Left lung (tissue), 4 donors: ENCODE measurements at regions not wholly inside any gene's neighbourhood (a gene's known extent, or its start where the extent isn't known, plus 50 kb on each side); places are given as distances from the start of the nearest gene placed in this dataset.

ENCODE experiments used
- ATAC-seq: fragments of 200-7000 bp; cut with Tn5 transposase; one replicate; pipeline ENCODE4 v1.9.1; 2020; ENCODE audit warnings: moderate library complexity
- DNase-seq, 4 donors: peaks; one replicate each; pipeline ENCODE4 v3.0.0-alpha.2; 2013 to 2020
- H3K27ac ChIP-seq, 2 donors: fragments of 200-600 bp; sonication (generic) in 1 of 2; one replicate each; pipeline versions ENCODE4 v1.5.0 to v1.8.0; 2020 to 2021
- H3K27me3 ChIP-seq, 2 donors: fragments of 200-600 bp; sonication (generic) in 1 of 2; one replicate each; pipeline versions ENCODE4 v1.5.0 to v1.8.0; 2020 to 2021
- H3K36me3 ChIP-seq, 2 donors: fragments of 200-600 bp; sonication (generic) in 1 of 2; one replicate each; pipeline versions ENCODE4 v1.5.0 to v1.8.0; 2020 to 2021
- H3K4me1 ChIP-seq, 2 donors: fragments of 200-600 bp; one replicate each; pipeline ENCODE4 v1.8.0; 2021
- H3K4me3 ChIP-seq, 2 donors: fragments of 200-600 bp; sonication (generic) in 1 of 2; one replicate each; pipeline versions ENCODE4 v1.5.0 to v1.8.0; 2020 to 2021; ENCODE audit warnings: mild to moderate bottlenecking in 1 of 2
- H3K9me3 ChIP-seq, 2 donors: fragments of 200-600 bp; sonication (generic) in 1 of 2; one replicate each; pipeline versions ENCODE4 v1.5.0 to v1.8.0; 2020 to 2021
- intact Hi-C, 2 donors: fragments of 100-400 bp; cut with DNase I; formaldehyde crosslinking; loops; one replicate each; pipeline versions ENCODE4 v1.11.2 to v1.14.2; 2022
- TF ChIP-seq, protein P1 (sequence below), 2 donors: fragments of 200-600 bp; sonication (generic) in 1 of 2; IDR thresholded peaks; one replicate each; pipeline versions ENCODE4 v1.5.0 to v1.8.0; 2021; ENCODE audit warnings: antibody characterized with exemption in 2 of 2
- donor health status: DM: no; HTN: yes; CAD: no.
- donor health status: DM: no; HTN: no; CAD: no.

DNA sequence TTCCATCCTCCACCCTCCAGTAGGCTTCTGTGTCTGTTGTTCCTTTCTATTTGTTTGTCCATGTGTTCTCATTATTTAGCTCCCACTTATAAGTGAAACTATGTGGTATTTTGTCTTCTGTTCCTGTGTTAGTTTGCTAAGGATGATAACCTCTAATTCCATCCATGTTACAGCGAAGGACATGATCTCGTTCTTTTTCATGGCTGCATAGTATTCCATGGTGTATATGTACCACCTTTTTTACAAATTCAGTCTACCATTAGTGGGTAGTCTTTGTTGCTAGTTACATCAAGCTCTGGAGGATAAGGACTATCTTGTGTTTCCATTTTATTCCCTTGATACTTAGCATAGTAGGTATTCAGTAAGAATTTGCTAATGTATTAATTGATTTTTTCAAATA, 664.2 kb upstream of the FAT3 start:
- intact Hi-C loops = no loop called here
- Histone ChIP-seq H3K4me3 (no peak overlapping the region), H3K27me3 (no peaks in the 10 kb centered on the region), H3K36me3 (no peaks in the 10 kb centered on the region), H3K27ac (no peak overlapping the region), H3K9me3 (peaks cover 0 to 8% of the 10 kb centered on the region in 2 donors), H3K4me1 (no peaks in the 10 kb centered on the region)
- TF ChIP-seq, protein P1, sequence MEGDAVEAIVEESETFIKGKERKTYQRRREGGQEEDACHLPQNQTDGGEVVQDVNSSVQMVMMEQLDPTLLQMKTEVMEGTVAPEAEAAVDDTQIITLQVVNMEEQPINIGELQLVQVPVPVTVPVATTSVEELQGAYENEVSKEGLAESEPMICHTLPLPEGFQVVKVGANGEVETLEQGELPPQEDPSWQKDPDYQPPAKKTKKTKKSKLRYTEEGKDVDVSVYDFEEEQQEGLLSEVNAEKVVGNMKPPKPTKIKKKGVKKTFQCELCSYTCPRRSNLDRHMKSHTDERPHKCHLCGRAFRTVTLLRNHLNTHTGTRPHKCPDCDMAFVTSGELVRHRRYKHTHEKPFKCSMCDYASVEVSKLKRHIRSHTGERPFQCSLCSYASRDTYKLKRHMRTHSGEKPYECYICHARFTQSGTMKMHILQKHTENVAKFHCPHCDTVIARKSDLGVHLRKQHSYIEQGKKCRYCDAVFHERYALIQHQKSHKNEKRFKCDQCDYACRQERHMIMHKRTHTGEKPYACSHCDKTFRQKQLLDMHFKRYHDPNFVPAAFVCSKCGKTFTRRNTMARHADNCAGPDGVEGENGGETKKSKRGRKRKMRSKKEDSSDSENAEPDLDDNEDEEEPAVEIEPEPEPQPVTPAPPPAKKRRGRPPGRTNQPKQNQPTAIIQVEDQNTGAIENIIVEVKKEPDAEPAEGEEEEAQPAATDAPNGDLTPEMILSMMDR (IDR thresholded peaks at IDR 0.05) = no peak
- DNase-seq = no peak
- ATAC-seq = no peak

DNA sequence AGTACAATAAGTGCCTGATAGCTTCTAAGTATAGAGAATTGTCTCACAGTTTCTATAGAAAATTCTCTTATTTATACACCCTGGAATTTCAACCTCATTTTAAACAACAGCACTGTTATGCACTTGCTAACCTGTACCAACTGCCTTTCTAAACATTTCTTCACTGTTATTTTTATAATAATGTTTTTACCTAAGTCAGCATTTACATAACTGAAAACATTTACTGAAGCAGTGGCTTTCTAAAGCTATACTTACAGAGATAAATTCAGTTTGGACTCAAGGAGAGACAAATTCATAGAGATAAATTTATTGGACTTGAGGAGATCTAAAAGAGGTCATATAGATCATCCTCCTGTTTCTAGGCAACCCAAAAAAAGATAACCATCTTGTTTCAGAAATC, 686.6 kb upstream of the FAT3 start:
- no peaks in the 10 kb centered on the region for H3K36me3 ChIP-seq
- intact Hi-C loops = no loop called here
- no peak overlapping the region for H3K27ac ChIP-seq
- TF ChIP-seq, protein P1 (IDR thresholded peaks at IDR 0.05) = no peak
- H3K4me3 ChIP-seq = no peak overlapping the region
- ATAC-seq = no peak
- no peak for DNase-seq
- no peaks in the 10 kb centered on the region for H3K27me3 ChIP-seq
- no peaks in the 10 kb centered on the region for H3K4me1 ChIP-seq
- peaks cover 0 to 20% of the 10 kb centered on the region in 2 donors for H3K9me3 ChIP-seq

DNA sequence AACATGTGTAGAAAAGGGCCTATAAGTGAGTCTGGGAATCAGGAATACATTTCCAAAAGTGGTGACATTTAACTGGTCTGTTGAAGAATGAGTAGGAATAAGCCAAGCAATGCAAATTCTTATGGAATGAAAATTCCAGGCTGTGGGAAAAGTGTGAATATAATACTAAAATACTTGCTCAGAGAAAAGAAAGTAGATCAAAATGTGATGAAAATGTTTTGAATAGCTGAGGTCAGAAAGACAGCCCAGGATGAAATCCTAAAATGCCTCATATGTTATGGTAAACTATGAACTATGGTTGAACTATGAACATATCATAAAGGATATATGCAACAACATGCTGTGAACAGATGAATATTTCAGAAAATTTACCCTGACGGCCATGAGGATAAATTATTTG, 688.3 kb upstream of the FAT3 start:
- Histone ChIP-seq H3K36me3 (no peaks in the 10 kb centered on the region), H3K9me3 (peaks cover 0 to 20% of the 10 kb centered on the region in 2 donors), H3K27ac (no peak overlapping the region), H3K4me3 (no peak overlapping the region), H3K27me3 (no peaks in the 10 kb centered on the region), H3K4me1 (no peaks in the 10 kb centered on the region)
- intact Hi-C loops = no loop called here
- DNase-seq = no peak
- TF ChIP-seq, protein P1 (IDR thresholded peaks at IDR 0.05) = no peak
- ATAC-seq = no peak

DNA sequence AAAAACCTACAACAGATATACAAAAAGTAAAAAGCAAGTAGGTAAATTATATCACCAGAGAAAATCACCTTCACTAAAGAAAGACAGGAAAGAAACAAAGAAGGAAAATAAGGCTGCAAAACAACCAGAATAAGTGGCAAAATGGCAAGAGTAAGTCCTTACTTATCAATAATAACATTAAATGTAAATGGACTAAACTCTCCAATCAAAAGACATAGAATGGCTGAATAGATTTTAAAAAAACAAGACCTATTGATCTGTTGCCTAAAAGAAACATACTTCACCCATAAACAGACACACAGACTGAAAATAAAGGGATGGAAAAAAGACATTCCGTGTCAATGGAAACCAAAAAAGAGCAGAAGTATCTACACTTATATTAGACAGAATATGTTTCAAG, 695.7 kb upstream of the FAT3 start:
- H3K27me3 ChIP-seq = no peaks in the 10 kb centered on the region
- DNase-seq (no peak), ATAC-seq (no peak)
- no peaks in the 10 kb centered on the region for H3K36me3 ChIP-seq
- peaks cover 0 to 14% of the 10 kb centered on the region in 2 donors for H3K9me3 ChIP-seq
- intact Hi-C loops = no loop called here
- no peaks in the 10 kb centered on the region for H3K4me1 ChIP-seq
- no peak overlapping the region for H3K4me3 ChIP-seq
- TF ChIP-seq, protein P1 (IDR thresholded peaks at IDR 0.05) = no peak
- no peak overlapping the region for H3K27ac ChIP-seq

DNA sequence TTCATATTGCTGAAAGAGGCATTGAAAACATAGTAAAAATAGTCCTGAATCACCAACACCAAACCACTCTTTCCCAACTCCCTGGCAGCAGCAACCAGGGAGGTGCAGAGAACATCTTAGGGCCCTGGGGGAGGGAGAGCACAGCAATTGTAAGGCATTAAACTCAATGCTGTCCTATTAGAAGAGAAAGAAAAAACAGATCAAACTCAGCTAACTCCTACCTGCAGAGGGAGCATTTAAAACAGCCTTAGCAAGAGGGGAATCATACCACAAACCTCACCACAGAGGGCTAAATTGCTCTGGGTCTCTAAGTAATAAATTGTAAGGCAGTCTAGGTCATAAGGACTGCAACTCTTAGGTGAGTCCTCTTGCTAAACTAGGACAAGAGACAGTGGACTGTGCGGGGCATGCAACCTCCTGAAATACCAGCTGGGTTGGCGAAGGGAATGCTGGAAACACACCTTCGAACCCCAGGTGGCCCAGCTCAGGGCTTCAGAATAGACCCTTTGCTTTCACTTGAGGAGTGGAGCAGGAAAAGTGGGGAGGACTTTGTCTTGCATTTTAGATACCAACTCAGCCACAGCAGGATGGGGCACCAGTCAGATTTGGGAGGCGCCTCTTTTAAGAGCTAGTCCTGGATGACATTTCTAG, 697.1 kb upstream of the FAT3 start:
- intact Hi-C loops = no loop called here
- Histone ChIP-seq H3K36me3 (no peaks in the 10 kb centered on the region), H3K9me3 (peaks cover 0 to 12% of the 10 kb centered on the region in 2 donors), H3K4me1 (no peaks in the 10 kb centered on the region), H3K27me3 (no peaks in the 10 kb centered on the region), H3K27ac (no peak overlapping the region), H3K4me3 (no peak overlapping the region)
- ATAC-seq = no peak
- DNase-seq = no peak
- TF ChIP-seq, protein P1 (IDR thresholded peaks at IDR 0.05) = no peak
